ENCODE measurements at regions not wholly inside any gene's neighbourhood (a gene's known extent, or its start where the extent isn't known, plus 50 kb on each side); places are given as distances from the start of the nearest gene placed in this dataset.

GRCh38 chr12:19643635-19644034 lies 204.3 kb downstream of the AEBP2 start:
- no peaks in the 10 kb centered on the region for H3K4me1 ChIP-seq (ENCODE audit: control insufficient read depth in 5 of 5, insufficient read depth in 5 of 5, low read length in 5 of 5)
- no peaks in the 10 kb centered on the region for H3K27me3 ChIP-seq (ENCODE audit: control insufficient read depth in 5 of 5, insufficient read depth in 4 of 5, low read length in 5 of 5)
- H3K27ac ChIP-seq (ENCODE audit: low read depth, low read length), result no peak overlapping the region
- no peak overlapping the region for H3K4me3 ChIP-seq (ENCODE audit: low read depth in 1 of 5, low read length in 5 of 5)
- no peaks in the 10 kb centered on the region for H3K9me3 ChIP-seq (ENCODE audit: control insufficient read depth in 5 of 5, low read length in 5 of 5)
- H3K9ac ChIP-seq (ENCODE audit: low read length in 5 of 5), result no peak overlapping the region
- H3K36me3 ChIP-seq (ENCODE audit: control insufficient read depth in 5 of 5, insufficient read depth in 5 of 5, low read length in 5 of 5), result no peaks in the 10 kb centered on the region

- H3K27ac ChIP-seq (ENCODE audit: low read depth, low read length), result no peak overlapping the region
- H3K4me1 ChIP-seq (ENCODE audit: control insufficient read depth in 5 of 5, insufficient read depth in 5 of 5, low read length in 5 of 5), result no peaks in the 10 kb centered on the region
- H3K4me3 ChIP-seq (ENCODE audit: low read depth in 1 of 5, low read length in 5 of 5), result no peak overlapping the region
- no peaks in the 10 kb centered on the region for H3K27me3 ChIP-seq (ENCODE audit: control insufficient read depth in 5 of 5, insufficient read depth in 4 of 5, low read length in 5 of 5)
- H3K9me3 ChIP-seq (ENCODE audit: control insufficient read depth in 5 of 5, low read length in 5 of 5), result no peaks in the 10 kb centered on the region
- no peak overlapping the region for H3K9ac ChIP-seq (ENCODE audit: low read length in 5 of 5)
- no peaks in the 10 kb centered on the region for H3K36me3 ChIP-seq (ENCODE audit: control insufficient read depth in 5 of 5, insufficient read depth in 5 of 5, low read length in 5 of 5)
Observed at GRCh38 chr12:19644571-19644970, 205.3 kb downstream of the AEBP2 start.

- Histone ChIP-seq H3K9me3 (ENCODE audit: control insufficient read depth in 5 of 5, low read length in 5 of 5) (no peaks in the 10 kb centered on the region), H3K27ac (ENCODE audit: low read depth, low read length) (no peak overlapping the region), H3K27me3 (ENCODE audit: control insufficient read depth in 5 of 5, insufficient read depth in 4 of 5, low read length in 5 of 5) (no peaks in the 10 kb centered on the region), H3K4me1 (ENCODE audit: control insufficient read depth in 5 of 5, insufficient read depth in 5 of 5, low read length in 5 of 5) (no peaks in the 10 kb centered on the region), H3K4me3 (ENCODE audit: low read depth in 1 of 5, low read length in 5 of 5) (no peak overlapping the region), H3K9ac (ENCODE audit: low read length in 5 of 5) (no peak overlapping the region), H3K36me3 (ENCODE audit: control insufficient read depth in 5 of 5, insufficient read depth in 5 of 5, low read length in 5 of 5) (no peaks in the 10 kb centered on the region)
Observed at GRCh38 chr12:19645823-19646222, 206.5 kb downstream of the AEBP2 start.

- no peaks in the 10 kb centered on the region for H3K27me3 ChIP-seq (ENCODE audit: control insufficient read depth in 5 of 5, insufficient read depth in 4 of 5, low read length in 5 of 5)
- no peaks in the 10 kb centered on the region for H3K36me3 ChIP-seq (ENCODE audit: control insufficient read depth in 5 of 5, insufficient read depth in 5 of 5, low read length in 5 of 5)
- H3K9ac ChIP-seq (ENCODE audit: low read length in 5 of 5), result no peak overlapping the region
- H3K4me1 ChIP-seq (ENCODE audit: control insufficient read depth in 5 of 5, insufficient read depth in 5 of 5, low read length in 5 of 5), result no peaks in the 10 kb centered on the region
- H3K27ac ChIP-seq (ENCODE audit: low read depth, low read length), result no peak overlapping the region
- no peaks in the 10 kb centered on the region for H3K9me3 ChIP-seq (ENCODE audit: control insufficient read depth in 5 of 5, low read length in 5 of 5)
- no peak overlapping the region for H3K4me3 ChIP-seq (ENCODE audit: low read depth in 1 of 5, low read length in 5 of 5)
Observed at GRCh38 chr12:19646599-19646998, 207.3 kb downstream of the AEBP2 start.

GRCh38 chr12:19647806-19648556 lies 208.7 kb downstream of the AEBP2 start:
- Histone ChIP-seq H3K9ac (ENCODE audit: low read length in 5 of 5) (no peak overlapping the region), H3K4me3 (ENCODE audit: low read depth in 1 of 5, low read length in 5 of 5) (no peak overlapping the region), H3K27me3 (ENCODE audit: control insufficient read depth in 5 of 5, insufficient read depth in 4 of 5, low read length in 5 of 5) (no peaks in the 10 kb centered on the region), H3K9me3 (ENCODE audit: control insufficient read depth in 5 of 5, low read length in 5 of 5) (no peaks in the 10 kb centered on the region), H3K36me3 (ENCODE audit: control insufficient read depth in 5 of 5, insufficient read depth in 5 of 5, low read length in 5 of 5) (no peaks in the 10 kb centered on the region), H3K4me1 (ENCODE audit: control insufficient read depth in 5 of 5, insufficient read depth in 5 of 5, low read length in 5 of 5) (no peaks in the 10 kb centered on the region), H3K27ac (ENCODE audit: low read depth, low read length) (no peak overlapping the region)

GRCh38 chr12:19648591-19648990 lies 209.3 kb downstream of the AEBP2 start:
- H3K27ac ChIP-seq (ENCODE audit: low read depth, low read length), result no peak overlapping the region
- no peak overlapping the region for H3K9ac ChIP-seq (ENCODE audit: low read length in 5 of 5)
- H3K27me3 ChIP-seq (ENCODE audit: control insufficient read depth in 5 of 5, insufficient read depth in 4 of 5, low read length in 5 of 5), result no peaks in the 10 kb centered on the region
- no peaks in the 10 kb centered on the region for H3K36me3 ChIP-seq (ENCODE audit: control insufficient read depth in 5 of 5, insufficient read depth in 5 of 5, low read length in 5 of 5)
- no peaks in the 10 kb centered on the region for H3K4me1 ChIP-seq (ENCODE audit: control insufficient read depth in 5 of 5, insufficient read depth in 5 of 5, low read length in 5 of 5)
- H3K4me3 ChIP-seq (ENCODE audit: low read depth in 1 of 5, low read length in 5 of 5), result no peak overlapping the region
- no peaks in the 10 kb centered on the region for H3K9me3 ChIP-seq (ENCODE audit: control insufficient read depth in 5 of 5, low read length in 5 of 5)

GRCh38 chr12:19652386-19652785 lies 213.1 kb downstream of the AEBP2 start:
- Histone ChIP-seq H3K36me3 (ENCODE audit: control insufficient read depth in 5 of 5, insufficient read depth in 5 of 5, low read length in 5 of 5) (no peaks in the 10 kb centered on the region), H3K9me3 (ENCODE audit: control insufficient read depth in 5 of 5, low read length in 5 of 5) (no peaks in the 10 kb centered on the region), H3K9ac (ENCODE audit: low read length in 5 of 5) (no peak overlapping the region), H3K4me1 (ENCODE audit: control insufficient read depth in 5 of 5, insufficient read depth in 5 of 5, low read length in 5 of 5) (peaks cover 0 to 4% (median 0%) of the 10 kb centered on the region in 5 donors), H3K4me3 (ENCODE audit: low read depth in 1 of 5, low read length in 5 of 5) (no peak overlapping the region), H3K27ac (ENCODE audit: low read depth, low read length) (no peak overlapping the region), H3K27me3 (ENCODE audit: control insufficient read depth in 5 of 5, insufficient read depth in 4 of 5, low read length in 5 of 5) (no peaks in the 10 kb centered on the region)

GRCh38 chr12:19654650-19655376 lies 215.5 kb downstream of the AEBP2 start:
- Histone ChIP-seq H3K4me1 (ENCODE audit: control insufficient read depth in 5 of 5, insufficient read depth in 5 of 5, low read length in 5 of 5) (peaks cover 0 to 4% (median 0%) of the 10 kb centered on the region in 5 donors), H3K27me3 (ENCODE audit: control insufficient read depth in 5 of 5, insufficient read depth in 4 of 5, low read length in 5 of 5) (no peaks in the 10 kb centered on the region), H3K9me3 (ENCODE audit: control insufficient read depth in 5 of 5, low read length in 5 of 5) (no peaks in the 10 kb centered on the region), H3K36me3 (ENCODE audit: control insufficient read depth in 5 of 5, insufficient read depth in 5 of 5, low read length in 5 of 5) (no peaks in the 10 kb centered on the region), H3K4me3 (ENCODE audit: low read depth in 1 of 5, low read length in 5 of 5) (no peak overlapping the region), H3K9ac (ENCODE audit: low read length in 5 of 5) (no peak overlapping the region), H3K27ac (ENCODE audit: low read depth, low read length) (no peak overlapping the region)

GRCh38 chr12:19657118-19657731 lies 217.9 kb downstream of the AEBP2 start:
- Histone ChIP-seq H3K27me3 (ENCODE audit: control insufficient read depth in 5 of 5, insufficient read depth in 4 of 5, low read length in 5 of 5) (no peaks in the 10 kb centered on the region), H3K4me3 (ENCODE audit: low read depth in 1 of 5, low read length in 5 of 5) (no peak overlapping the region), H3K36me3 (ENCODE audit: control insufficient read depth in 5 of 5, insufficient read depth in 5 of 5, low read length in 5 of 5) (no peaks in the 10 kb centered on the region), H3K9ac (ENCODE audit: low read length in 5 of 5) (no peak overlapping the region), H3K9me3 (ENCODE audit: control insufficient read depth in 5 of 5, low read length in 5 of 5) (no peaks in the 10 kb centered on the region), H3K4me1 (ENCODE audit: control insufficient read depth in 5 of 5, insufficient read depth in 5 of 5, low read length in 5 of 5) (peaks cover 0 to 4% (median 0%) of the 10 kb centered on the region in 5 donors), H3K27ac (ENCODE audit: low read depth, low read length) (no peak overlapping the region)

GRCh38 chr12:19657732-19658130 lies 218.4 kb downstream of the AEBP2 start:
- no peak overlapping the region for H3K27ac ChIP-seq (ENCODE audit: low read depth, low read length)
- no peaks in the 10 kb centered on the region for H3K36me3 ChIP-seq (ENCODE audit: control insufficient read depth in 5 of 5, insufficient read depth in 5 of 5, low read length in 5 of 5)
- no peaks in the 10 kb centered on the region for H3K9me3 ChIP-seq (ENCODE audit: control insufficient read depth in 5 of 5, low read length in 5 of 5)
- no peaks in the 10 kb centered on the region for H3K27me3 ChIP-seq (ENCODE audit: control insufficient read depth in 5 of 5, insufficient read depth in 4 of 5, low read length in 5 of 5)
- no peak overlapping the region for H3K9ac ChIP-seq (ENCODE audit: low read length in 5 of 5)
- no peak overlapping the region for H3K4me3 ChIP-seq (ENCODE audit: low read depth in 1 of 5, low read length in 5 of 5)
- peaks cover 0 to 4% (median 0%) of the 10 kb centered on the region in 5 donors for H3K4me1 ChIP-seq (ENCODE audit: control insufficient read depth in 5 of 5, insufficient read depth in 5 of 5, low read length in 5 of 5)

Measured in subcutaneous abdominal adipose tissue (tissue), 5 donors.